ENCODE measurements at regions not wholly inside any gene's neighbourhood (a gene's known extent, or its start where the extent isn't known, plus 50 kb on each side); places are given as distances from the start of the nearest gene placed in this dataset.

DNA sequence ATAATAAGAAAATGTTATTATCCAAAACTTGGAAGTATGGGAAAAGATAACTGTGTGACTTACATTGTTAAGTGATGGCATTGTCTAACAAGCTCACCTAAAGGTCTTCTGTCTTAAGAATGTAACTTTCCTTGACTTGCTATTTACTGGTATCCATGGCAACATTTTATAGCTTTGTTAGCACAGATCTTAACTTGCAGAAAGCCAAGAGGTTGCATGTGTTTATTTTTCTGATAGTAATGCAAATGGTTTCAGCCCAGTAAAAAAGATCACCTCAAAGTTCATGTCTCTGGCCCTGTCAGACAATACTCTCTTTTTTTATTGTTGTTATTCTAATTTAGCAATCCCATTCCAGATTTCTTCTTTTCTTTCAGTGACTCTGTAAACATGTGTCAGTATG lies 425.3 kb downstream of the SPRY1 start:
- no peak for DNase-seq

DNA sequence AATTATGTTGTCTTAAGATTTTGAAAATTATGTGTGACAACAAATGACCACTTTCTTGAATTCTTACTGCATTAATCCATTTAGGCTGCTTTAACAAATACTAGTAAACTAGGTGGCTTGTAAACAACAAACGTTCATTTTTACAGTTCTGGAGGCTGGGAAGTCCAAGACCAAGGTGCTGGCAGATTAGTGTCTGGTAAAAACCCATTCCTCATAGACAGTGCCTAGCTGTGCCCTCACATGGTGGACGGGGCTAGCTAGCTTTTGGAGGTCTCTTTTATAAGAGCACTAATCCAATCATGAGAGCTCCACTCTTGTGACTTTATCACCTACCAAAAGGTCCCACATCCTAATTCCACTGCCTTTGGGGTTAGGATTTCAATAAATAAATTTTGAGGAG lies 425.8 kb downstream of the SPRY1 start:
- DNase-seq, result no peak

DNA sequence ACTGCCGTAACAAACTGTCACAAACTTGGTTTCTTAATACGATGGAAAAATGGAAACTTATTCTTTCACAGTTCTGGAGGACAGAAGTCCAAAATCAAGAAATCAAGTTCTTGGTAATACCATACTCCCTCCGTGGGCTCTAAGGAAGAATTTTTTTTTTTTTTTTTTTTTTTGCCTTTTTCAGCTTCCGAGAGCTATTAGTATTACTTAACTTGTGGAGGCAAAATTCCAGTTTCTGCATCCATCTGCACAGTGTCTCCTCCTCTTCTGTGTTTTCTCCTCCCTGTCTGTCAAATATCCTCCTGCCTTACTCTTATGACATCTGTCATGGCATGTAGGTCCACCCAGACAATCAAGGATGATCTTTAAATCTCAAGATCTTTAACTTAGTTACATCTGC lies 426.6 kb downstream of the SPRY1 start:
- no peak for DNase-seq

- no peak for DNase-seq
Measured at GRCh38 chr4:123824524-123824923, 427.9 kb downstream of the SPRY1 start.

GRCh38 chr4:123825596-123826291 lies 429.1 kb downstream of the SPRY1 start:
- no peak for DNase-seq

GRCh38 chr4:123826896-123827295 lies 430.3 kb downstream of the SPRY1 start:
- no peak for DNase-seq

- no peak for DNase-seq
Measured at GRCh38 chr4:123827511-123827910, 430.9 kb downstream of the SPRY1 start.

DNA sequence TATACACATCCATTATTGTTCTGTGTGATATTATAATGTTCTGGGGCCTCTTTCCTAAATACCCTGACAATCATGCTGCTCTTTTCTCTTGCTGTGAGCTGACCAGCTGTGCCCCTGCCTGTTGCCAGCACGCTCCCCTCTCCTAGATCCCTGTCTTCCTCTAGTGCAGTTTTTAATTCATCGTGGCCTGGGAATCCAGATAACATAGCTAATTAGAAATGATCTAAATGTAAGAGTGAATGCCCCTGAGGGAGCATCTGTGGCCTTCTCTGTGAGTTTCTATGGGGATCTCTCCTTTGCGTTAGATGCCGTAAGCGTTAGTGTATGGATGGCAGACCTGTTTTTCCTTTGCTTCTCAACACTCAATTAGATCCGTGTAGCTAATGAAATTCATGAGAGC lies 434.3 kb downstream of the SPRY1 start:
- DNase-seq, result no peak

DNA sequence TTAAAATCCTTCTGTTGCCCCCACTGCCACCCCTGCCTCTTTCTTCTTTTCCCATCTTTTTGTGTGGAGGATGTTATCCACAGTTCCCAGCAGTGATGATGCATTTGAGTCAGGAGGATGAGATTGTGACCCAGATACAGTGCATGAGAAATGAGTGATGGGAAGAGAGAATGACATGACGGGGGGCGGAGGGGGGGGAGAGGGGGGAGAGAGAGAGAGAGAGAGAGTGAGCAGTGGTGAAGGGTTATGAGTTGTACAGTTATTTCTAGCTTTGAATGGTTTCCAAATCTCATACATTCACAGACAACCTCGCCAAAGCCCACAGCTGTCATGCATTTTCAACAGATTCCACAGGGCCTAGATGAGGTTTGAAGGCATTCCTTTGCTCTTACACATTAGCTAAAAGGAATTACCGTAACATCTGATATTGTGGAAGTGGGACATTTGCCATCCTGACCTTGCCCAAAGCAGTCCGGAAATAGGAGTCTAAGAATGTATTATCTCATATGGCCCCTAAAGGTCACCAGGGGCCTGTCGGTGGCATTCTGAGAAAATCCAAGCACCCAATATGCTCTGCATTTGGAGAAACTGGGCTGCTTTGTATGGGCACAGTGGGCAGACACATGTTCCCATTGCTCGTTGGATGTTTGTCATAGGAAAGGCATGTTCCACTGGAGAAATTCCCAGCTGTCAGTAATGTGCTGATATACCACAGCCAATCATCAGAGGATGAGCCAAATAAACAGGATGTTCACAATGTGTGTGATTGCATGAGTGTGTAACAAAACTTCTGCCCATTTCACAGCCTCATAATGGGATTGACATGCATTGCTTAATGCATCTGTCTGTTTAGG lies 435.8 kb downstream of the SPRY1 start:
- DNase-seq, result no peak

- no peak for DNase-seq
Measured at GRCh38 chr4:123833171-123833643, 436.6 kb downstream of the SPRY1 start.

DNA sequence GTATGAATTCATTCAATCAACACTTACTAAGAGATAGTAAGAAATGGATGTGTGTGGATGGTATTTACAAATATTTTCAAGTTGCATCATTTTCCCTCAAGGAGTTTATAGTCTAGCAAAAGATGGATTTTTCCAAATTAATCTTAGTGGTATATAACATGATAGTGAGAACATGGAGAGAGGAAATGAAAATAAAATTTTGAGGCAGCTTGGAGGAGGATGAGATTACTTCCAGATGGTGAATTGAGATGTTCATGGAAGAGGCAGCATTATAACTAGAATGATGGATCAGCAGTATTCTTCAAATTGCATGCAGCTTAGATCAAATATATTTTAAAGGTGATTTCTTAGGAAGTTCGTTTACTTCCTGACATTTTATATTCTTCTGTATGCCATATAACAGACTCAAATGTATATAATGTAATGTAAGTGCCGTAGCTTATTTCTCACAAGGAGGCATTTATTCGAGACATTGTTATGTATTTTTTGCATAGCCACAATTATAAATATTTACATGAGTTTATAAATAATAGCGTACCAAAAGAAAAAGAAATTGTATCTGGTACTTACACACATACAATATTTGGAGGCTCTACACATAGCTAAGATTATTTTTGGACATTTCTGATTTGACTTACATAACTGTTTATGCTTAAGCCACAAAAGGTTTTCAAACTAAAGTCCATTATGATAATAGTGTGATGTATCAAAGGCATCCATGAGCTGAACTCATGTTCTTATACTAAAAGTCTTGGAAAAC lies 439.4 kb downstream of the SPRY1 start:
- DNase-seq, result no peak

GRCh38 chr4:123836851-123837595 lies 440.4 kb downstream of the SPRY1 start:
- DNase-seq, result no peak

DNA sequence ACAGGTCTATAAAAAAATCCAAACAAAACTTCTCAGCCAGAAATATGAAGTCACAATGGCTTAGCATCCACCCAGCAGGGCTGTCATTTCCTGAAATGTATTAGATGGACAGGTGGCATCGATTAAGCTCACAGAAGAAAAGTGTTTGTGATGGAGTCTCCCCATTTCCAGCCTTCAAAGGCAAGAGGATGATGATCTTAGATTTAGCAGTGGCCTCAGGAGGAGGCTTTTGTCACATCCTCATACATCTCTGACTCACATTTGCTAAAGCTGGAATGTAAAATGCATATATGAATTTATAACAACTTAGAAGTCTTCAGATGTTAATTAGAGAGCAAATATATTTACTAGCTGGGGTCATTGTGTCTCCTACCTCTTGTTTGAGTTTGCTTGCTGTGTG lies 441.9 kb downstream of the SPRY1 start:
- DNase-seq, result no peak

DNA sequence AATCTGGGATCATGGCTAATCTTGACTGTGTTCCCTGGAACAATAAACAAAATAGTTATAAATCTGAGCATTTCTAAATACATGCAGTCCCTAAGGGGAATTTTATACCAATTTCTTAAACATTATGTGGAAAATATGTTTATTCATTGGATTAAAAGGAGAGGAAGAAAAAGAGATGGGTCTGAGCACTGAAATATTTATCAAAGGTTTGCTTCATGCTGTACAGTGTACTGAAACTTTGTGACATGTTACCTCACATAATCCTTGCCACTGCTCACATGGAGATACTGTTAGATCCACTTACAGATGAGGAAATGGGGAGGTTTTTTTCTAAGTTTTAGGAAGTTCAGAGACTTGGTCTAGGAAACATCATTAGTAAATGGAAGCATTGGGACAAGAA lies 443.6 kb downstream of the SPRY1 start:
- no peak for DNase-seq

GRCh38 chr4:123841447-123842121 lies 445.0 kb downstream of the SPRY1 start:
- no peak for DNase-seq

DNA sequence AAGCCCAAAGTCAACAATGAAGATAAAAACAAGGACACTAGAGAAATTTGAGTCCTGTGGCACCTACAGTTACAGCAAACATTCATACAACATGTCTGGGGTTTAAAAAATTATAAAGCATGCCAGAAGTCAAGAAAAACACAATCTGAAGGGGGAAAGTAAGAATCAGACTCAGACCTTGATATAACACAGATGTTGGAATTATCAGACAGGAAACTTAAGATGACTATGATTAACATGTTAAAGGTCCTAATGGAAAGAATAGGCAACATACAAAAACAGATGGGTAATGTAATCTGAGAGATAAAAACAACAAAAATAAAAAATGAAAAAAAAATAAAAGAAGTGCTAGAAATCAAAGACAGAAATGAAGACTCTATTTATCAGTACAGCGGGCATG lies 446.5 kb downstream of the SPRY1 start:
- DNase-seq, result no peak

DNA sequence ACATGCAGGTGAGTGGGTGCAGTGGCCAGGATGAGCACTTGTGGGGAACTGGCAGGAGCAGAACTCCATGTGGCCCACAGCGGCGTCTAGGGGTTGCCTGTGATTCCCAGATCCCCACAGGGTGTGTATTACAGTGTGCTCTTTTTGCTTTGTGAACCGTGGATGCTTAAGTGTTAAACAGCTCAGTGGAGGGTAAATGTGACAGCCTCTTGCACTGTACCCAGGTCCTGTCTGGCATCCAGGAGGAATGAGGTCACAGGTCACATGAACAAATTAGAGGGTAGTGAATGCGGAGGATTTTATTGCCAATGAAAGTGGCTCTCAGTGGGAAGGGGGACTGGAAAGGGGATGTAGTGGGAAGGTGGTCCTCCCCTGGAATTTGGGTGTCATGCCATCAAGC lies 447.8 kb downstream of the SPRY1 start:
- no peak for DNase-seq

DNA sequence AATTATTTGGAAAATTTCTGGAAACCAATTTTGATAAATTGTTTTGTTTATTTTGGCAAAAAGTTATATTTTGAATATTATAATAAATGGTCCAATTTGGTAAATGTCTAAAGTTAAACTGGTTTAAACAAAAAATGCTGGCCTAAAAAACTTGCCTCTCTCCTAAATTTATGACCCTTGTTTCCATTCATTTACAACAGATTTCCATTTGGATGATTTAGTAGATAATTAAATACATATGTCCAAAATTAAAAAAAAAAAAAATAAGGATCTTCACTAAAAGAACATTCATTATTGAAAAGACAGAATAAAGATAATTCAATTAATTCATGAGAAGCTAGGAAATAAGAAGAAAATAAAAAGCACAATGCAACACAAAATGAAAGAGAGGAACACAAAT lies 449.5 kb downstream of the SPRY1 start:
- no peak for DNase-seq

GRCh38 chr4:123846561-123846960 lies 450.0 kb downstream of the SPRY1 start:
- DNase-seq, result no peak

DNA sequence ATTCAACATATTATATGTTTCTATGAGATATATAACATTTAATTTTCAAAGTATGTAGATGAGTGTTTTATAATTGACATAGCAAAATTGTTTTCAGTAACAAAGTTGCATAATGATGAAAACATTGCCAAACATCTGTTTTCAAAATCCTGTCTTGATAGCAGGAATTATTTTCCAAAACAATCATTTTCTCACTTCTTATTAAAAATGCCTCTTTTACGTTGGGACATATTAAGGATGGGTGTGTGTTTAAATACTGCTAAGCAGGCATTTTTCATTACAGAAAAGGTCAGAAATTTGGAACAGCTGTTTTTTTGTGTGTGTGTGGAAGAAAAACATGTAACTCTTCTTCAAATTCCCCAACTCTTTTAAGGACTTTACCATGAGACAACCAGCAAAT lies 452.0 kb downstream of the SPRY1 start:
- DNase-seq, result no peak

- peak; percentile 5 for DNase-seq
Measured at GRCh38 chr4:123849495-123849894, 452.9 kb downstream of the SPRY1 start.

- DNase-seq, result no peak
Measured at GRCh38 chr4:123851521-123851920, 454.9 kb downstream of the SPRY1 start.
